GM12878 (cell line): ENCODE measurements at regions not wholly inside any gene's neighbourhood (a gene's known extent, or its start where the extent isn't known, plus 50 kb on each side); places are given as distances from the start of the nearest gene placed in this dataset.

Experiments
- ATAC-seq: fragments of 200-7000 bp; cut with Tn5 transposase; 3 replicates; pipeline ENCODE4 v1.9.1; 2020; ENCODE audit warnings: mild to moderate bottlenecking, moderate library complexity
- BruUV-seq: library from RNA; stranded (reverse); fragments of 400-500 nt; replicated peaks from 2 replicates; lab custom pipeline; 2021; lab: Mats Ljungman, UMichigan
- CTCF ChIA-PET: fragments of 300-600 bp; sonication (Branson Sonifier 250); formaldehyde crosslinking; extraction: SDS; loops from one replicate; lab custom pipeline; 2021; ENCODE audit warnings: inconsistent platforms; lab: Yijun Ruan, JAX
- POLR2A ChIA-PET: fragments of 350-600 bp; formaldehyde crosslinking; extraction: SDS; loops from one replicate; lab custom pipeline; 2021; ENCODE audit warnings: inconsistent platforms; lab: Charles Lee
- RAD21 ChIA-PET: fragments of 300-600 bp; sonication (Branson Sonifier 250); formaldehyde crosslinking; loops from one replicate; lab custom pipeline; 2023; ENCODE audit warnings: antibody characterized with exemption; ENCODE audit not compliant: unreplicated experiment; lab: Charles Lee
- SMC1A ChIA-PET: fragments of 300-600 bp; sonication (Branson Sonifier 250); formaldehyde crosslinking; loops from one replicate; lab custom pipeline; 2023; ENCODE audit not compliant: unreplicated experiment, uncharacterized antibody; lab: Charles Lee
- DNase-seq: peaks from one replicate; pipeline ENCODE4 v3.0.0-alpha.2; 2011; ENCODE audit warnings: low read depth, low spot score
- FAIRE-seq: peaks from 3 replicates; lab custom pipeline; 2011; peaks lifted over from hg19 to GRCh38; lab: Jason Lieb, UNC
- H2AFZ ChIP-seq: 2 replicates; pipeline ENCODE4 v1.6.0; 2011; ENCODE audit warnings: low read depth, low read length, control low read depth; ENCODE audit not compliant: control insufficient read depth
- H3K27ac ChIP-seq: 2 replicates; pipeline ENCODE4 v1.5.1; 2011; ENCODE audit warnings: control low read depth; ENCODE audit not compliant: control insufficient read depth, insufficient read depth
- H3K27me3 ChIP-seq, 2 experiments: replicated peaks in 1 of 2; 2 replicates each; pipeline versions ENCODE4 v1.6.0 to v1.6.1; 2011; ENCODE audit warnings: low read length in 1 of 2; ENCODE audit not compliant: control insufficient read depth in 2 of 2, insufficient read depth in 2 of 2
- H3K36me3 ChIP-seq, 2 experiments: 2 replicates each; pipeline ENCODE4 v1.5.1; 2011; ENCODE audit warnings: low read length in 1 of 2; ENCODE audit not compliant: control insufficient read depth in 2 of 2, insufficient read depth in 2 of 2
- H3K4me1 ChIP-seq: 2 replicates; pipeline ENCODE4 v1.6.1; 2011; ENCODE audit warnings: mild to moderate bottlenecking, low read length, moderate library complexity, mixed read lengths; ENCODE audit not compliant: control insufficient read depth, insufficient read depth
- H3K4me2 ChIP-seq: 2 replicates; pipeline ENCODE4 v1.6.0; 2011; ENCODE audit warnings: control low read depth; ENCODE audit not compliant: control insufficient read depth, insufficient read depth
- H3K4me3 ChIP-seq: fragments of 200-600 bp; sonication (generic); 2 replicates; pipeline ENCODE4 v1.5.1; 2016
- H3K79me2 ChIP-seq: 2 replicates; pipeline ENCODE4 v1.6.0; 2011; ENCODE audit warnings: low read length; ENCODE audit not compliant: control insufficient read depth, insufficient read depth
- H3K9ac ChIP-seq: 2 replicates; pipeline ENCODE4 v1.8.0; 2011; ENCODE audit warnings: low read length, control low read depth, mixed read lengths; ENCODE audit not compliant: control insufficient read depth, insufficient read depth
- H3K9me3 ChIP-seq: replicated peaks from 3 replicates; pipeline ENCODE4 v1.5.1; 2011; ENCODE audit warnings: mild to moderate bottlenecking, low read length; ENCODE audit not compliant: control insufficient read depth, insufficient read depth
- H4K20me1 ChIP-seq: 2 replicates; pipeline ENCODE4 v1.6.0; 2011; ENCODE audit not compliant: control insufficient read depth, insufficient read depth
- E4F1 ChIP-seq: fragments of 450-650 bp; IDR thresholded peaks from 2 replicates; pipeline ENCODE4 v1.6.1; 2018; ENCODE audit warnings: borderline replicate concordance, mild to moderate bottlenecking; ENCODE audit not compliant: partially characterized antibody
- ETV6 ChIP-seq, 2 experiments: fragments of 450-650 bp in 1 of 2; IDR thresholded peaks in 1 of 2; conservative IDR thresholded peaks in 1 of 2; 2 replicates each; pipeline ENCODE4 v1.6.1; 2014; ENCODE audit warnings: antibody characterized with exemption in 1 of 2, borderline replicate concordance in 1 of 2, low read depth in 1 of 2, mild to moderate bottlenecking in 1 of 2, moderate library complexity in 1 of 2
- MLLT1 ChIP-seq: fragments of 450-650 bp; IDR thresholded peaks from 2 replicates; pipeline ENCODE4 v1.6.1; 2016; ENCODE audit warnings: mild to moderate bottlenecking
- SPI1 ChIP-seq: IDR thresholded peaks from 2 replicates; pipeline ENCODE4 v1.6.1; 2011; ENCODE audit warnings: low read depth, mild to moderate bottlenecking, low read length, moderate library complexity, borderline replicate concordance; ENCODE audit not compliant: insufficient read depth
- TCF3 ChIP-seq: IDR thresholded peaks from 2 replicates; pipeline ENCODE4 v1.6.1; 2012; ENCODE audit warnings: low read depth, mild to moderate bottlenecking, low read length, borderline replicate concordance; ENCODE audit not compliant: insufficient read depth
- USF1 ChIP-seq: IDR thresholded peaks from 2 replicates; pipeline ENCODE4 v1.6.1; 2011; ENCODE audit warnings: borderline replicate concordance, low read depth, mild to moderate bottlenecking, moderate library complexity, mixed read lengths, low read length; ENCODE audit not compliant: insufficient read depth; ENCODE audit errors: extremely low read length
- USF2 ChIP-seq: IDR thresholded peaks from 2 replicates; pipeline ENCODE4 v1.6.1; 2011; ENCODE audit warnings: low read depth, low read length, improper control_type of control experiment, borderline replicate concordance
- ZBTB4 ChIP-seq: fragments of 450-650 bp; formaldehyde crosslinking; IDR thresholded peaks from 2 replicates; pipeline ENCODE4 v1.4.0; 2022; ENCODE audit warnings: mild to moderate bottlenecking, moderate library complexity
- ZNF274 ChIP-seq: IDR thresholded peaks from one replicate; pipeline ENCODE4 v1.8.0; 2011; ENCODE audit not compliant: insufficient read length, insufficient read depth
- ZZZ3 ChIP-seq: IDR thresholded peaks from 2 replicates; pipeline ENCODE4 v1.6.1; 2011; ENCODE audit warnings: low read depth; ENCODE audit not compliant: control insufficient read depth, insufficient read length
- WGBS: methylation state at CpG from one replicate; pipeline ENCODE4 v1.1.6; 2016; ENCODE audit warnings: low lambda C conversion rate; ENCODE audit not compliant: insufficient replicate concordance, insufficient coverage; ENCODE audit errors: missing lambda C conversion rate; 5-methylcytosine and 5-hydroxymethylcytosine counted together
- in situ Hi-C: fragments of 300-500 bp; cut with MboI; formaldehyde crosslinking; loops from 9 replicates; pipeline ENCODE4 v1.14.3; 2018; ENCODE audit warnings: mixed read lengths
- intact Hi-C: fragments of 100-400 bp; cut with micrococcal nuclease; formaldehyde crosslinking; loops from one replicate; pipeline ENCODE4 v1.14.2; 2022; ENCODE audit not compliant: unreplicated experiment

GRCh38 chr14:44814196-44814595 lies 147.6 kb downstream of the KLHL28 start:
- SMC1A ChIA-PET: no interaction called here
- no peaks in the 10 kb centered on the region for H3K36me3 ChIP-seq
- no peak overlapping the region for H3K27ac ChIP-seq
- H3K27me3 ChIP-seq: no peaks in the 10 kb centered on the region
- no peak for ATAC-seq
- DNase-seq: no peak
- POLR2A ChIA-PET: no interaction called here
- H3K9ac ChIP-seq: no peak overlapping the region
- WGBS: 13% methylated on average over 2 of the region's 2 CpGs
- H2AFZ ChIP-seq: no peak overlapping the region
- CTCF ChIA-PET: interaction anchor here (0.6 to 0.7 kb wide), 2 partner anchors 10 to 29 kb away, joined by 4 read pairs; no protein-coding TSS in a partner anchor
- in situ Hi-C loops: no loop called here
- H3K4me2 ChIP-seq: no peak overlapping the region
- no peak overlapping the region for H3K4me3 ChIP-seq
- no TSS peak for BruUV-seq
- RAD21 ChIA-PET: interaction anchor here (0.7 kb wide), 1 partner anchor 10 kb away, joined by 3 read pairs; no protein-coding TSS in a partner anchor
- H3K4me1 ChIP-seq: no peaks in the 10 kb centered on the region
- FAIRE-seq: no peak
- H3K9me3 ChIP-seq: no peaks in the 10 kb centered on the region
- no peaks in the 10 kb centered on the region for H3K79me2 ChIP-seq
- intact Hi-C loops: no loop called here
- no peaks in the 10 kb centered on the region for H4K20me1 ChIP-seq
- no peak for TF ChIP-seq ZZZ3
- no peak for TF ChIP-seq USF2
- TF ChIP-seq ETV6 (conservative IDR thresholded peaks at IDR 0.05 in 1 of 2, IDR thresholded peaks at IDR 0.05 in 1 of 2; ENCODE audit: borderline replicate concordance in 1 of 2, low read depth in 1 of 2): no peak
- no peak for TF ChIP-seq TCF3
- no peak for TF ChIP-seq E4F1
- no peak for TF ChIP-seq MLLT1
- no peak for TF ChIP-seq ZBTB4 (CRISPR knock-in tag)
- no peak for TF ChIP-seq SPI1
- no peak for TF ChIP-seq ZNF274
- TF ChIP-seq USF1: no peak
